Ascending aorta (tissue), 2 donors: ENCODE measurements at regions not wholly inside any gene's neighbourhood (a gene's known extent, or its start where the extent isn't known, plus 50 kb on each side); places are given as distances from the start of the nearest gene placed in this dataset.

ENCODE experiments used
- DNase-seq, 2 donors: peaks; one replicate each; pipeline ENCODE4 v3.0.0-alpha.2; 2019; ENCODE audit warnings: low spot score in 2 of 2
- H3K27ac ChIP-seq, 2 donors: fragments of 200-600 bp; sonication (generic); one replicate each; pipeline ENCODE4 v1.5.1; 2016 to 2017; ENCODE audit warnings: mild to moderate bottlenecking in 1 of 2
- H3K27me3 ChIP-seq: fragments of 200-600 bp; sonication (generic); one replicate; pipeline ENCODE4 v1.5.1; 2017
- H3K36me3 ChIP-seq, 2 donors: fragments of 200-600 bp; sonication (generic); one replicate each; pipeline ENCODE4 v1.5.1; 2016
- H3K4me1 ChIP-seq, 2 donors: fragments of 200-600 bp; sonication (generic); one replicate each; pipeline ENCODE4 v1.5.1; 2016 to 2017; ENCODE audit warnings: mild to moderate bottlenecking in 1 of 2
- H3K4me3 ChIP-seq, 2 donors: fragments of 200-600 bp; sonication (generic); one replicate each; pipeline ENCODE4 v1.5.1; 2016 to 2017; ENCODE audit warnings: mild to moderate bottlenecking in 1 of 2
- H3K9me3 ChIP-seq, 2 donors: fragments of 200-600 bp; sonication (generic); one replicate each; pipeline ENCODE4 v1.5.1; 2016
- intact Hi-C: fragments of 100-400 bp; cut with DNase I; formaldehyde crosslinking; loops from one replicate; pipeline ENCODE4 v1.15.1; 2023
- TF ChIP-seq, protein P1 (sequence below), 3 experiments: fragments of 200-600 bp in 2 of 3; fragments of 450-650 bp in 1 of 3; sonication (generic) in 2 of 3; IDR thresholded peaks; one replicate each; pipeline ENCODE4 v1.5.1; 2016 to 2019; ENCODE audit warnings: antibody characterized with exemption in 3 of 3, mild to moderate bottlenecking in 1 of 3, moderate library complexity in 1 of 3

DNA sequence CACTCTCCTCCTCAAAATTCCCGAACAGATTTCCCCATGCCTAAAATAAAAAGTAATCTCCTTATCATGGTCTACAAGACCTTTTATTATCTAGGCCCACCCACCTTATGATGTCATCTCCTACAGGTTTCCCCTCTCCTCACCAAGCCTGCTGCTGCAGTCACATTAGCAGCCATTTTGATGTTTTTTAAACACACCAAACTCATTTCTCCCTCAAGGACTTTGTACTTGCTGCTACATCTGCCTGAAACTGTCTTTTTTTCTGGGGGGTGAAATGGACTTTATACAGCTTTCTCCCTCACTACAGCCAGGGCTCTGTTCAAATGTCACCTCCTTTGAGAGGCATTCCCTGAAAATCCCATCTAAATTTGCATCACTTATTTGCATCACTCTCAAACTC lies 90.2 kb upstream of the TAB3 start:
- TF ChIP-seq, protein P1, sequence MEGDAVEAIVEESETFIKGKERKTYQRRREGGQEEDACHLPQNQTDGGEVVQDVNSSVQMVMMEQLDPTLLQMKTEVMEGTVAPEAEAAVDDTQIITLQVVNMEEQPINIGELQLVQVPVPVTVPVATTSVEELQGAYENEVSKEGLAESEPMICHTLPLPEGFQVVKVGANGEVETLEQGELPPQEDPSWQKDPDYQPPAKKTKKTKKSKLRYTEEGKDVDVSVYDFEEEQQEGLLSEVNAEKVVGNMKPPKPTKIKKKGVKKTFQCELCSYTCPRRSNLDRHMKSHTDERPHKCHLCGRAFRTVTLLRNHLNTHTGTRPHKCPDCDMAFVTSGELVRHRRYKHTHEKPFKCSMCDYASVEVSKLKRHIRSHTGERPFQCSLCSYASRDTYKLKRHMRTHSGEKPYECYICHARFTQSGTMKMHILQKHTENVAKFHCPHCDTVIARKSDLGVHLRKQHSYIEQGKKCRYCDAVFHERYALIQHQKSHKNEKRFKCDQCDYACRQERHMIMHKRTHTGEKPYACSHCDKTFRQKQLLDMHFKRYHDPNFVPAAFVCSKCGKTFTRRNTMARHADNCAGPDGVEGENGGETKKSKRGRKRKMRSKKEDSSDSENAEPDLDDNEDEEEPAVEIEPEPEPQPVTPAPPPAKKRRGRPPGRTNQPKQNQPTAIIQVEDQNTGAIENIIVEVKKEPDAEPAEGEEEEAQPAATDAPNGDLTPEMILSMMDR (IDR thresholded peaks at IDR 0.05), result no peak
- Histone ChIP-seq H3K27ac (no peak overlapping the region), H3K36me3 (no peaks in the 10 kb centered on the region), H3K27me3 (no peaks in the 10 kb centered on the region), H3K9me3 (no peaks in the 10 kb centered on the region), H3K4me3 (no peak overlapping the region), H3K4me1 (no peaks in the 10 kb centered on the region)
- intact Hi-C loops, result no loop called here
- no peak for DNase-seq

DNA sequence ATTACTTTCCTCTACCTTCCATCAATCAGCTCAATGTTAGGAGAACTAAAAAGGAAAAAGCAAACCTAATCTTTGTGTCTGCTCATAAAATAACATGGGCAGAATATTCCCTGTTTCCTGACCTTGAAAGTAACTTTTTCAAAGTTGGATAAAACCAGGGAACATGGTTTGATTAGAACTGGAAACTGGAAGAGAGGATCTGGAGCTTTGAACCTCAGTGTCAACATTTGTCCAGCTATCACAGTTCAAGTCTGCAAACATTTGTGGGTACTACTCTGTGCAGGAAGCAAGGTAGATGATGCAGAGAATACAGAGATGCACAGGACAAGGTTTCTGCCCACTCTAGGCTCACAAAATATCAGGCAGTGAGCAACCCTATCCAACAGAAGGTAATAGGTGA lies 86.4 kb upstream of the TAB3 start:
- Histone ChIP-seq H3K4me3 (no peak overlapping the region), H3K4me1 (no peaks in the 10 kb centered on the region), H3K27me3 (no peaks in the 10 kb centered on the region), H3K9me3 (no peaks in the 10 kb centered on the region), H3K36me3 (no peaks in the 10 kb centered on the region), H3K27ac (no peak overlapping the region)
- DNase-seq, result no peak
- intact Hi-C loops, result no loop called here
- TF ChIP-seq, protein P1 (IDR thresholded peaks at IDR 0.05), result no peak

DNA sequence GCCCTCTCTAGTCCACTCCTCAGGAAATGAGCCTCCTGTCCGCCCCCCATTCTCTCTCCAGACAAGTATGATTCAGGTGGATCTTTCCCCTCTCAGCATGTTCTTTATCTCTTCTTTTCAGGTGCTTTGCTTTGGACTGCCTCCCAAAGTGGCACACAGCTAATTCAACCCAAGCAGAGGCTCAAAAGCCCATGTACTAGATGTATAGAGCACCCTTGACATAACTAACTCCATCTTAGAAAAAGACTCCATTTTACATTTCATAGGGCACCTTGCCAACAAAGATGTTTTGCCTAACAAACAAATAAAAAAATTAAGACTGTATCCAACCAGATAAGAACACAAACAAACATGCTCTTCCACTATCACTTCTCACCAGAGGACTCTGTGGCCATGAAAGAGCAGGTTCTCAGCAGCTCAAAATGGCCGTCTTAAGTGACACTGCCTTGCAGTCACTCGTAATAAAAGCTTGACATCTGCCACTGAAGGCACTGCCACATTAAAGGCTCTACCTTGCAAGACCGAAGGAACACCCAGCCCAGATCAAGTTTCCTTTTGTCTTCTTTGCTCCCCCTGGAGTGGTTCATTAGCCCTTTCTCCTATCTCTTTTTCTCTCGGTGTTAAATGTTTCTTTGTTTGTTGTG lies 84.9 kb upstream of the TAB3 start:
- Histone ChIP-seq H3K36me3 (no peaks in the 10 kb centered on the region), H3K27me3 (no peaks in the 10 kb centered on the region), H3K4me1 (no peaks in the 10 kb centered on the region), H3K4me3 (no peak overlapping the region), H3K27ac (no peak overlapping the region), H3K9me3 (no peaks in the 10 kb centered on the region)
- TF ChIP-seq, protein P1 (IDR thresholded peaks at IDR 0.05), result no peak
- DNase-seq, result no peak
- intact Hi-C loops, result no loop called here

DNA sequence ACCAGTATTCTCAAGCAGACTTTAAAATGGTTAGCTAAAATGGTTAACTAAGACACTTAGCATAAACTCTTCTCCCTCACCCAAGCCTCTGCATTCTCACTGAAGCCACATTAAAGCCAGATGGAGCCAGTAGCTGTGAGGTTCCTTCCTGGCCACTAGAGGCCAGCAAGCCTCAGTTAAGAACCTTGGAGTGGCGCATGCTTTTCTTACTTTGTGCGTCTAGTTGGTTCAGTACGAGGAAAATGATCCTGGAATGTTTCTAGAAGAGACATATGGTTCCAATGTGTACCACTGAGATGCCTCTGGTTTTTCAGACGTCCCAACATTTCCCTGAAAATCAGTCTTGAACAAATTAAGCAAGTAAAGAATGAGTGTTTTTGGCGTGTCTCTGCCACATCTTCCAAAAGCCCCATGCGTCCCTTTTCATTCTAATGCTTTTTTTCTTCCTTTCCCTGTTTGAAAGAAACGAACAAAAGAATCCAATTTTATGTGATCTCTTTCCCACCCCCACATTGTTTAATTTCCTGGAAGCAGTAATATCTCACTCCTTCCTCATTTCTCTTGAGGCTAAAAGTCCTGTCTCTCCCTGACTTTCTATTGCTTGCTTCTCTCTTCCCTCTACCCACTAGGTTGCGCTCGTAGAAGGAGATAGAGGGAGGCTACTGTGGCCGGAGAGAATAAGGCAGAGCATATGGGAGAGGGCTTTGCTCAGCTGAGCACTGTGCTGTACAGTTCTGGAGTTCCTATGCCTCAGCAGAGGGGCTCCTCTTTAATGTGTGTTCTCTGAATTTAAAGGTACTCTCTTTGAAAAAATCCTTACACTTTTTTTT lies 82.9 kb upstream of the TAB3 start:
- no peaks in the 10 kb centered on the region for H3K27me3 ChIP-seq
- intact Hi-C loops, result no loop called here
- no peak overlapping the region for H3K27ac ChIP-seq
- DNase-seq, result no peak
- no peaks in the 10 kb centered on the region for H3K9me3 ChIP-seq
- H3K4me1 ChIP-seq, result no peaks in the 10 kb centered on the region
- peak overlapping the region; percentile 33 to 45 for H3K4me3 ChIP-seq
- TF ChIP-seq, protein P1 (IDR thresholded peaks at IDR 0.05), result peak in 2 of 3 experiments; percentile 64
- no peaks in the 10 kb centered on the region for H3K36me3 ChIP-seq

DNA sequence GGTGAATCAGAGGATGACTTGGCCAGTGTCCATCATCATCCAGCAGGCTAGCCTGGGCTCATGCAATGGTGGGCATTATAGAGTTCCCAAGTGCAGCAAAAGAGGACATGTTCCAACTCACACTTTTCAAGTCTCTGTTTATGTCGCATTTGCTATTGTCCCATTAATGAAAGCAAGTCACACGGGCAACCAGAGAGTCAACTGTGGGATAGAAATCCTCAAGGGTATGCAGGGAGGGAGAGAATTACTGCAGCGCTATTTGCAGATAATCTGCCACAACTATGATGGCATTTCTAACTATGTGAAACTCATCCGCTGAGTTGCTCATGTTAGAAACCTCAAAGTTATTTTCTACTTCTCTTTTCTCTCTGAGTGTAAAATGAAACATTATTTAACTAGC lies 78.5 kb upstream of the TAB3 start:
- intact Hi-C loops, result no loop called here
- no peak for DNase-seq
- TF ChIP-seq, protein P1 (IDR thresholded peaks at IDR 0.05), result no peak
- Histone ChIP-seq H3K36me3 (no peaks in the 10 kb centered on the region), H3K9me3 (no peaks in the 10 kb centered on the region), H3K27ac (no peak overlapping the region), H3K27me3 (no peaks in the 10 kb centered on the region), H3K4me3 (no peak overlapping the region), H3K4me1 (no peaks in the 10 kb centered on the region)
